Cardiac muscle cell (in vitro differentiated cells and primary cell): ENCODE measurements at regions not wholly inside any gene's neighbourhood (a gene's known extent, or its start where the extent isn't known, plus 50 kb on each side); places are given as distances from the start of the nearest gene placed in this dataset.
"Not testable (repeated sequence)": the region's sequence is repeated elsewhere in the genome, so short reads cannot be mapped to it uniquely, and the experiment has no call there.

ENCODE experiments used
- DNase-seq, 2 donors: peaks; one replicate each; pipeline versions ENCODE4 v3.0.0 to v3.0.0-alpha.2; 2010 to 2017; ENCODE audit warnings: low read depth in 1 of 2, low spot score in 1 of 2
- H3K27ac ChIP-seq: fragments of 200-600 bp; sonication (generic); 2 replicates; pipeline ENCODE4 v1.5.1; 2016
- H3K27me3 ChIP-seq: fragments of 200-600 bp; sonication (generic); 2 replicates; pipeline ENCODE4 v1.6.0; 2016; ENCODE audit warnings: control low read depth
- H3K36me3 ChIP-seq: fragments of 200-600 bp; sonication (generic); 2 replicates; pipeline ENCODE4 v1.5.1; 2016; ENCODE audit warnings: control low read depth
- H3K4me1 ChIP-seq: fragments of 200-600 bp; sonication (generic); 2 replicates; pipeline ENCODE4 v1.8.1; 2017; ENCODE audit warnings: low read depth, mild to moderate bottlenecking, mixed run types
- H3K4me3 ChIP-seq: fragments of 200-600 bp; sonication (generic); 2 replicates; pipeline ENCODE4 v1.5.1; 2016; ENCODE audit warnings: mild to moderate bottlenecking
- H3K9me3 ChIP-seq: fragments of 200-600 bp; sonication (generic); 2 replicates; pipeline ENCODE4 v1.5.1; 2017; ENCODE audit warnings: low read depth, mild to moderate bottlenecking, control low read depth
- CTCF ChIP-seq: IDR thresholded peaks from 2 replicates; pipeline ENCODE4 v1.5.1; 2012; ENCODE audit warnings: low read depth, mild to moderate bottlenecking, low read length

GRCh38 chr9:29609282-29609681, 2036.0 kb upstream of the C9orf72 start:
- Histone ChIP-seq H3K27me3 (no peaks in the 10 kb centered on the region), H3K4me3 (no peak overlapping the region), H3K9me3 (no peaks in the 10 kb centered on the region), H3K27ac (no peak overlapping the region), H3K4me1 (no peaks in the 10 kb centered on the region), H3K36me3 (no peaks in the 10 kb centered on the region)
- TF ChIP-seq CTCF: no peak
- DNase-seq: no peak

- no peak for DNase-seq
- TF ChIP-seq CTCF: no peak
- Histone ChIP-seq H3K27me3 (no peaks in the 10 kb centered on the region), H3K4me3 (no peak overlapping the region), H3K4me1 (no peaks in the 10 kb centered on the region), H3K27ac (no peak overlapping the region), H3K9me3 (no peaks in the 10 kb centered on the region), H3K36me3 (no peaks in the 10 kb centered on the region)
Measured at GRCh38 chr9:29613773-29614172, 2040.5 kb upstream of the C9orf72 start.

GRCh38 chr9:29616844-29617243, 2043.6 kb upstream of the C9orf72 start:
- no peak for TF ChIP-seq CTCF

GRCh38 chr9:29625292-29625731, 2052.0 kb upstream of the C9orf72 start:
- Histone ChIP-seq H3K27ac (no peak overlapping the region), H3K4me1 (no peaks in the 10 kb centered on the region), H3K4me3 (no peak overlapping the region), H3K36me3 (no peaks in the 10 kb centered on the region), H3K9me3 (no peaks in the 10 kb centered on the region), H3K27me3 (no peaks in the 10 kb centered on the region)
- DNase-seq: no peak
- no peak for TF ChIP-seq CTCF

More at GRCh38 chr9:29616844-29617243, 2043.6 kb upstream of the C9orf72 start:
- no peaks in the 10 kb centered on the region for H3K36me3 ChIP-seq
- no peak overlapping the region for H3K27ac ChIP-seq
- H3K4me3 ChIP-seq: no peak overlapping the region
- DNase-seq: no peak
- H3K27me3 ChIP-seq: no peaks in the 10 kb centered on the region
- no peaks in the 10 kb centered on the region for H3K9me3 ChIP-seq
- H3K4me1 ChIP-seq: no peaks in the 10 kb centered on the region

- Histone ChIP-seq H3K27ac (no peak overlapping the region), H3K4me3 (no peak overlapping the region), H3K36me3 (no peaks in the 10 kb centered on the region), H3K9me3 (no peaks in the 10 kb centered on the region), H3K4me1 (no peaks in the 10 kb centered on the region), H3K27me3 (no peaks in the 10 kb centered on the region)
- TF ChIP-seq CTCF: no peak
- DNase-seq: no peak
Measured at GRCh38 chr9:29625931-29626330, 2052.7 kb upstream of the C9orf72 start.

- not testable (repeated sequence) for H3K36me3 ChIP-seq, H3K27ac ChIP-seq, DNase-seq, H3K4me1 ChIP-seq, H3K9me3 ChIP-seq, H3K4me3 ChIP-seq, H3K27me3 ChIP-seq
Measured at GRCh38 chr9:29628856-29629255, 2055.6 kb upstream of the C9orf72 start.
